Kidney (tissue), 13 donors: ENCODE measurements at regions not wholly inside any gene's neighbourhood (a gene's known extent, or its start where the extent isn't known, plus 50 kb on each side); places are given as distances from the start of the nearest gene placed in this dataset.
"Not testable (repeated sequence)": the region's sequence is repeated elsewhere in the genome, so short reads cannot be mapped to it uniquely, and the experiment has no call there.

Experiments used
- DNase-seq, 5 donors: peaks; one replicate each; pipeline ENCODE4 v3.0.0-alpha.2; 2013 to 2020
- FAIRE-seq: peaks from 2 replicates; lab custom pipeline; 2012; peaks lifted over from hg19 to GRCh38; lab: Jason Lieb, UNC
- H3K27ac ChIP-seq, 2 donors: one replicate each; pipeline ENCODE4 v1.7.0; 2013; ENCODE audit warnings: low read depth in 2 of 2, low read length in 2 of 2, inconsistent platforms in 1 of 2
- H3K27me3 ChIP-seq: one replicate; pipeline ENCODE4 v1.7.1; 2013; ENCODE audit warnings: low read length, inconsistent platforms; ENCODE audit not compliant: control insufficient read depth, insufficient read depth
- H3K36me3 ChIP-seq, 3 donors: one replicate each; pipeline versions ENCODE4 v1.7.0 to v1.7.1; 2013; ENCODE audit warnings: low read length in 3 of 3, control low read depth in 1 of 3, inconsistent platforms in 1 of 3; ENCODE audit not compliant: insufficient read depth in 3 of 3, control insufficient read depth in 2 of 3
- H3K4me1 ChIP-seq, 3 donors: one replicate each; pipeline versions ENCODE4 v1.7.0 to v1.7.1; 2013; ENCODE audit warnings: low read length in 3 of 3, inconsistent platforms in 1 of 3, low read depth in 1 of 3; ENCODE audit not compliant: control insufficient read depth in 2 of 3, insufficient read depth in 2 of 3
- H3K4me3 ChIP-seq, 3 donors: one replicate each; pipeline versions ENCODE4 v1.7.0 to v1.8.1; 2013; ENCODE audit warnings: low read length in 3 of 3, control low read depth in 1 of 3, inconsistent platforms in 1 of 3
- H3K9ac ChIP-seq, 3 donors: one replicate each; pipeline versions ENCODE4 v1.7.0 to v1.7.1; 2013; ENCODE audit warnings: low read length in 3 of 3, control low read depth in 1 of 3, inconsistent platforms in 1 of 3
- H3K9me3 ChIP-seq, 3 donors: one replicate each; pipeline versions ENCODE4 v1.7.0 to v1.7.1; 2013; ENCODE audit warnings: low read length in 3 of 3, control low read depth in 1 of 3, inconsistent platforms in 1 of 3; ENCODE audit not compliant: control insufficient read depth in 2 of 3, insufficient read depth in 1 of 3
- CTCF ChIP-seq: IDR thresholded peaks from 3 replicates; pipeline ENCODE4 v1.5.1; 2012; ENCODE audit warnings: mild to moderate bottlenecking, moderate library complexity, borderline replicate concordance; ENCODE audit not compliant: insufficient read depth; ENCODE audit errors: extremely low read depth
- intact Hi-C: fragments of 100-400 bp; cut with DNase I; formaldehyde crosslinking; loops from one replicate; pipeline ENCODE4 v1.11.1; 2022
- donor health status: control.
- donor health status: control.
- donor health status: control.
- donor health status: control.
- donor health status: control.
- donor health status: DM: yes; HTN: yes; CAD: no.
- donor health status: Normal renal cell carcinoma (clear cell type).

- intact Hi-C loops, FAIRE-seq: not testable (repeated sequence)
Measured at GRCh38 chr17:20387549-20387948, 79.8 kb downstream of the LGALS9B start.

GRCh38 chr17:20381358-20382300 lies 85.7 kb downstream of the LGALS9B start:
- H3K4me1 ChIP-seq, FAIRE-seq, intact Hi-C loops, H3K9ac ChIP-seq, H3K27ac ChIP-seq, H3K9me3 ChIP-seq, H3K4me3 ChIP-seq, H3K27me3 ChIP-seq, H3K36me3 ChIP-seq: not testable (repeated sequence)
- DNase-seq, result peak in 4 of 5 donors; percentile 35 to 50 (median 40)
- TF ChIP-seq CTCF, result peak; percentile 24

More at GRCh38 chr17:20387549-20387948, 79.8 kb downstream of the LGALS9B start:
- not testable (repeated sequence) for DNase-seq, H3K27me3 ChIP-seq, H3K4me3 ChIP-seq, H3K9ac ChIP-seq, H3K27ac ChIP-seq, H3K36me3 ChIP-seq, H3K4me1 ChIP-seq, H3K9me3 ChIP-seq

- FAIRE-seq, H3K27me3 ChIP-seq, H3K9ac ChIP-seq, intact Hi-C loops, DNase-seq, H3K9me3 ChIP-seq, H3K4me3 ChIP-seq, H3K36me3 ChIP-seq, H3K27ac ChIP-seq, H3K4me1 ChIP-seq: not testable (repeated sequence)
Measured at GRCh38 chr17:20380625-20381024, 86.7 kb downstream of the LGALS9B start.

- H3K4me3 ChIP-seq, DNase-seq, FAIRE-seq, intact Hi-C loops, H3K27me3 ChIP-seq, H3K4me1 ChIP-seq, H3K36me3 ChIP-seq, H3K9ac ChIP-seq, H3K27ac ChIP-seq, H3K9me3 ChIP-seq: not testable (repeated sequence)
Measured at GRCh38 chr17:20379251-20379650, 88.1 kb downstream of the LGALS9B start.

GRCh38 chr17:20376642-20377041 lies 90.7 kb downstream of the LGALS9B start:
- H3K27ac ChIP-seq, intact Hi-C loops, H3K4me1 ChIP-seq, H3K9me3 ChIP-seq, H3K9ac ChIP-seq, H3K4me3 ChIP-seq, H3K27me3 ChIP-seq, H3K36me3 ChIP-seq, FAIRE-seq: not testable (repeated sequence)
- DNase-seq, result peak in 4 of 5 donors; percentile 4 to 40 (median 26)

- H3K4me3 ChIP-seq, H3K9me3 ChIP-seq, H3K27me3 ChIP-seq, H3K9ac ChIP-seq, H3K36me3 ChIP-seq, H3K27ac ChIP-seq, intact Hi-C loops, H3K4me1 ChIP-seq, FAIRE-seq: not testable (repeated sequence)
- DNase-seq, result peak in 1 of 5 donors; percentile 16
Measured at GRCh38 chr17:20375745-20376144, 91.6 kb downstream of the LGALS9B start.
